Suprapubic skin (tissue), 4 donors: ENCODE measurements at regions not wholly inside any gene's neighbourhood (a gene's known extent, or its start where the extent isn't known, plus 50 kb on each side); places are given as distances from the start of the nearest gene placed in this dataset.

ENCODE experiments used
- EP300 ChIP-seq: sonication (generic); formaldehyde crosslinking; IDR thresholded peaks from one replicate; pipeline ENCODE4 v1.6.1; 2017; ENCODE audit warnings: antibody characterized with exemption
- POLR2A ChIP-seq, 2 donors: fragments of 450-650 bp; IDR thresholded peaks; one replicate each; pipeline ENCODE4 v1.6.1; 2017; ENCODE audit warnings: antibody characterized with exemption in 2 of 2, mild to moderate bottlenecking in 2 of 2, moderate library complexity in 2 of 2
- POLR2AphosphoS5 ChIP-seq, 3 donors: sonication (generic); formaldehyde crosslinking; IDR thresholded peaks; one replicate each; pipeline ENCODE4 v1.6.1; 2017; ENCODE audit warnings: antibody characterized with exemption in 3 of 3
- TF ChIP-seq, protein P1 (sequence below), 2 donors: fragments of 200-600 bp in 1 of 2; fragments of 450-650 bp in 1 of 2; sonication (generic) in 1 of 2; IDR thresholded peaks; one replicate each; pipeline ENCODE4 v1.5.1; 2016 to 2019; ENCODE audit warnings: antibody characterized with exemption in 2 of 2, mild to moderate bottlenecking in 1 of 2, moderate library complexity in 1 of 2

DNA sequence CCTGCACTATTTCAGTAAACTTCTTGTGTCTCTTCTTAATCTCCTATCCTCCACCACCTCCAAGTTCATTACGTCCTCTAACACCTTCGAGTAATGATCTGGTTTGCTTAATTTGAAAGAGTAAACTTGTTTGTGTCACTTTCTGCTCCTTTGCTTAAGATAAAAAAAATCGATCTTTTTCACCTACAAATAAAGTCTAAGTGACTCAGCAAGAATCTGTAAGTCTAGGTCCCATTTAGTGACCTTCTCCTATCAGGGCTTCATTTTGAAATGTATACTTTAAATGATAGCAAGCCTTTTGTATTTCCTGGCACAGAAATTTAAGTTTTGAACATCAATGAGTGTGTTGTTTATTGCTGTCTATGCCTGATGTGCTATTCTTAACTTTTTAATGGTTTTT is 260.9 kb upstream of the TFPI start:
- TF ChIP-seq, protein P1, sequence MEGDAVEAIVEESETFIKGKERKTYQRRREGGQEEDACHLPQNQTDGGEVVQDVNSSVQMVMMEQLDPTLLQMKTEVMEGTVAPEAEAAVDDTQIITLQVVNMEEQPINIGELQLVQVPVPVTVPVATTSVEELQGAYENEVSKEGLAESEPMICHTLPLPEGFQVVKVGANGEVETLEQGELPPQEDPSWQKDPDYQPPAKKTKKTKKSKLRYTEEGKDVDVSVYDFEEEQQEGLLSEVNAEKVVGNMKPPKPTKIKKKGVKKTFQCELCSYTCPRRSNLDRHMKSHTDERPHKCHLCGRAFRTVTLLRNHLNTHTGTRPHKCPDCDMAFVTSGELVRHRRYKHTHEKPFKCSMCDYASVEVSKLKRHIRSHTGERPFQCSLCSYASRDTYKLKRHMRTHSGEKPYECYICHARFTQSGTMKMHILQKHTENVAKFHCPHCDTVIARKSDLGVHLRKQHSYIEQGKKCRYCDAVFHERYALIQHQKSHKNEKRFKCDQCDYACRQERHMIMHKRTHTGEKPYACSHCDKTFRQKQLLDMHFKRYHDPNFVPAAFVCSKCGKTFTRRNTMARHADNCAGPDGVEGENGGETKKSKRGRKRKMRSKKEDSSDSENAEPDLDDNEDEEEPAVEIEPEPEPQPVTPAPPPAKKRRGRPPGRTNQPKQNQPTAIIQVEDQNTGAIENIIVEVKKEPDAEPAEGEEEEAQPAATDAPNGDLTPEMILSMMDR (IDR thresholded peaks at IDR 0.05), result no peak
- TF ChIP-seq POLR2A (IDR thresholded peaks at IDR 0.05), result no peak
- no peak for TF ChIP-seq POLR2AphosphoS5 (IDR thresholded peaks at IDR 0.05)
- no peak for TF ChIP-seq EP300
